H9 (cell line): ENCODE measurements at regions not wholly inside any gene's neighbourhood (a gene's known extent, or its start where the extent isn't known, plus 50 kb on each side); places are given as distances from the start of the nearest gene placed in this dataset.

ENCODE experiments used
- DNase-seq: peaks from one replicate; pipeline ENCODE4 v3.0.0-alpha.2; 2017
- H2AFZ ChIP-seq: one replicate; pipeline ENCODE4 v1.6.1; 2013; ENCODE audit warnings: mild to moderate bottlenecking, low read length, control low read depth, moderate library complexity
- H2AK5ac ChIP-seq: 2 replicates; pipeline ENCODE4 v1.6.1; 2013; ENCODE audit warnings: low read length, control low read depth, mixed read lengths; ENCODE audit not compliant: insufficient read length
- H2BK120ac ChIP-seq: one replicate; pipeline ENCODE4 v1.6.1; 2013; ENCODE audit warnings: low read depth, mild to moderate bottlenecking, low read length, control low read depth, inconsistent platforms; ENCODE audit not compliant: poor library complexity, severe bottlenecking
- H2BK12ac ChIP-seq: 2 replicates; pipeline ENCODE4 v1.6.1; 2013; ENCODE audit warnings: low read length, control low read depth, mixed read lengths, low read depth; ENCODE audit not compliant: insufficient read length
- H2BK15ac ChIP-seq: 2 replicates; pipeline ENCODE4 v1.6.1; 2013; ENCODE audit warnings: low read depth, low read length, control low read depth
- H2BK20ac ChIP-seq: one replicate; pipeline ENCODE4 v1.6.1; 2013; ENCODE audit warnings: low read depth, mild to moderate bottlenecking, low read length, control low read depth, inconsistent platforms; ENCODE audit not compliant: poor library complexity, severe bottlenecking
- H2BK5ac ChIP-seq: 2 replicates; pipeline ENCODE4 v1.6.1; 2013; ENCODE audit warnings: low read length, control low read depth, mixed read lengths; ENCODE audit not compliant: insufficient read length
- H3K14ac ChIP-seq: 2 replicates; pipeline ENCODE4 v1.6.1; 2013; ENCODE audit warnings: low read length, control low read depth; ENCODE audit not compliant: insufficient read depth
- H3K18ac ChIP-seq: 2 replicates; pipeline ENCODE4 v1.6.1; 2013; ENCODE audit warnings: low read depth, mild to moderate bottlenecking, mixed read lengths, low read length, control low read depth; ENCODE audit not compliant: insufficient read length
- H3K23ac ChIP-seq: 2 replicates; pipeline ENCODE4 v1.6.1; 2013; ENCODE audit warnings: low read length, control low read depth, mixed read lengths, low read depth; ENCODE audit not compliant: insufficient read length
- H3K23me2 ChIP-seq: 2 replicates; pipeline ENCODE4 v1.6.1; 2013; ENCODE audit warnings: low read depth, mild to moderate bottlenecking, mixed read lengths, low read length, control low read depth; ENCODE audit not compliant: insufficient read length, poor library complexity, severe bottlenecking
- H3K27ac ChIP-seq: 2 replicates; pipeline ENCODE4 v1.5.1; 2013; ENCODE audit warnings: low read length, control low read depth, mixed read lengths, low read depth; ENCODE audit not compliant: insufficient read length
- H3K27me3 ChIP-seq: 2 replicates; pipeline ENCODE4 v1.6.1; 2013; ENCODE audit warnings: low read length, control low read depth, inconsistent platforms; ENCODE audit not compliant: insufficient read depth
- H3K4ac ChIP-seq: 2 replicates; pipeline ENCODE4 v1.6.1; 2013; ENCODE audit warnings: low read depth, mild to moderate bottlenecking, control low read depth, inconsistent platforms, low read length, moderate library complexity
- H3K4me1 ChIP-seq: 2 replicates; pipeline ENCODE4 v1.6.1; 2013; ENCODE audit warnings: low read length, control low read depth, inconsistent platforms; ENCODE audit not compliant: insufficient read depth
- H3K4me2 ChIP-seq: 2 replicates; pipeline ENCODE4 v1.6.1; 2013; ENCODE audit warnings: low read length, control low read depth, mixed read lengths; ENCODE audit not compliant: insufficient read length, insufficient read depth
- H3K56ac ChIP-seq: 2 replicates; pipeline ENCODE4 v1.6.1; 2013; ENCODE audit warnings: low read depth, mild to moderate bottlenecking, mixed read lengths, low read length, control low read depth; ENCODE audit not compliant: insufficient read length
- H3K79me1 ChIP-seq: 2 replicates; pipeline ENCODE4 v1.6.1; 2013; ENCODE audit warnings: low read depth, mild to moderate bottlenecking, moderate library complexity, low read length, control low read depth, inconsistent platforms; ENCODE audit not compliant: insufficient read depth, poor library complexity, severe bottlenecking
- H3K79me2 ChIP-seq: 2 replicates; pipeline ENCODE4 v1.6.1; 2013; ENCODE audit warnings: low read length, control low read depth, inconsistent platforms; ENCODE audit not compliant: insufficient read depth
- H3K9ac ChIP-seq: 2 replicates; pipeline ENCODE4 v1.6.1; 2013; ENCODE audit warnings: low read length, control low read depth, mixed read lengths; ENCODE audit not compliant: insufficient read length; ENCODE audit errors: extremely low read depth
- H3K9me3 ChIP-seq: one replicate; pipeline ENCODE4 v1.6.1; 2013; ENCODE audit warnings: low read depth, low read length, inconsistent platforms; ENCODE audit not compliant: control insufficient read depth
- H3T11ph ChIP-seq: one replicate; pipeline ENCODE4 v1.6.1; 2013; ENCODE audit warnings: mild to moderate bottlenecking, low read length, control low read depth, inconsistent platforms
- H4K20me1 ChIP-seq: one replicate; pipeline ENCODE4 v1.6.1; 2013; ENCODE audit not compliant: control insufficient read depth, insufficient read length, insufficient read depth
- H4K5ac ChIP-seq: 2 replicates; pipeline ENCODE4 v1.6.1; 2013; ENCODE audit warnings: low read depth, mild to moderate bottlenecking, mixed read lengths, low read length, control low read depth; ENCODE audit not compliant: insufficient read length
- H4K8ac ChIP-seq: replicated peaks from 2 replicates; pipeline ENCODE4 v1.6.1; 2013; ENCODE audit warnings: low read length, control low read depth, mixed read lengths, low read depth; ENCODE audit not compliant: insufficient read length
- H4K91ac ChIP-seq: 2 replicates; pipeline ENCODE4 v1.6.1; 2013; ENCODE audit warnings: low read depth, mild to moderate bottlenecking, moderate library complexity, mixed read lengths, low read length, control low read depth; ENCODE audit not compliant: insufficient read length
- H3K27ac Mint-ChIP-seq, 3 experiments: 2 replicates in 2 of 3; 3 replicates in 1 of 3; pipeline ENCODE4 v1.8.0; 2020 to 2021; ENCODE audit warnings: mixed read lengths in 3 of 3, mild to moderate bottlenecking in 1 of 3, moderate library complexity in 1 of 3
- H3K27me3 Mint-ChIP-seq: 2 replicates; pipeline ENCODE4 v1.8.0; 2021; ENCODE audit warnings: low read depth, mild to moderate bottlenecking, moderate library complexity, mixed read lengths
- H3K36me3 Mint-ChIP-seq, 3 experiments: 2 replicates in 2 of 3; 3 replicates in 1 of 3; pipeline ENCODE4 v1.8.0; 2020 to 2021; ENCODE audit warnings: low read depth in 3 of 3, mixed read lengths in 3 of 3; ENCODE audit not compliant: insufficient read depth in 1 of 3
- H3K4me1 Mint-ChIP-seq, 2 experiments: 2 replicates each; pipeline ENCODE4 v1.8.0; 2020; ENCODE audit warnings: mixed read lengths in 2 of 2
- H3K4me3 Mint-ChIP-seq, 2 experiments: 2 replicates in 1 of 2; 3 replicates in 1 of 2; pipeline ENCODE4 v1.8.0; 2020 to 2021; ENCODE audit warnings: mild to moderate bottlenecking in 2 of 2, mixed read lengths in 2 of 2, moderate library complexity in 1 of 2
- H3K9me3 Mint-ChIP-seq, 2 experiments: 2 replicates in 1 of 2; 3 replicates in 1 of 2; pipeline ENCODE4 v1.8.0; 2020; ENCODE audit warnings: mild to moderate bottlenecking in 2 of 2, mixed read lengths in 2 of 2, moderate library complexity in 1 of 2
- CTCF ChIP-seq: fragments of 200-600 bp; sonication (generic); conservative IDR thresholded peaks from 3 replicates; pipeline ENCODE4 v1.8.0; 2021; ENCODE audit warnings: antibody characterized with exemption, mild to moderate bottlenecking
- WGBS: extraction: QIAGEN DNeasy Blood & Tissue Kit; methylation state at CpG from one replicate; pipeline ENCODE4 v1.1.7; 2013; ENCODE audit warnings: missing lambda C conversion rate, low lambda C conversion rate, mixed read lengths; ENCODE audit not compliant: insufficient read length; ENCODE audit errors: extremely low coverage; 5-methylcytosine and 5-hydroxymethylcytosine counted together

- Histone ChIP-seq H2AFZ (no peak overlapping the region), H4K91ac (no peak overlapping the region), H3K79me2 (no peaks in the 10 kb centered on the region), H3T11ph (no peak overlapping the region), H3K4ac (no peak overlapping the region), H2BK5ac (no peak overlapping the region), H3K56ac (no peak overlapping the region), H3K79me1 (no peaks in the 10 kb centered on the region), H3K4me2 (no peak overlapping the region), H2BK12ac (no peak overlapping the region), H3K27ac (no peak overlapping the region), H3K18ac (no peak overlapping the region), H3K23ac (no peak overlapping the region), H2BK15ac (no peak overlapping the region), H3K23me2 (no peaks in the 10 kb centered on the region), H2BK120ac (no peak overlapping the region), H3K4me1 (no peaks in the 10 kb centered on the region; the same call in 1 of the 2 replicates), H3K9me3 (no peaks in the 10 kb centered on the region), H4K8ac (no peak overlapping the region), H2BK20ac (no peak overlapping the region), H3K27me3 (no peaks in the 10 kb centered on the region), H3K9ac (no peak overlapping the region), H2AK5ac (no peak overlapping the region), H4K5ac (no peak overlapping the region), H3K14ac (no peak overlapping the region), H4K20me1 (no peaks in the 10 kb centered on the region)
- Mint-ChIP-seq H3K4me3 (no peak overlapping the region), H3K27ac (0 out of 7 replicates have a peak overlapping the region, but pooled peaks of 1 of the 3 experiments have one; percentile 1), H3K9me3 (no peaks in the 10 kb centered on the region), H3K4me1 (peaks cover 7 to 27% of the 10 kb centered on the region in 2 experiments), H3K36me3 (no peaks in the 10 kb centered on the region), H3K27me3 (no peaks in the 10 kb centered on the region)
- WGBS = no CpG with 5 or more reads among the region's 4 CpGs
- TF ChIP-seq CTCF = no peak
- no peak for DNase-seq
Observed at GRCh38 chr6:139547122-139547776, 172.8 kb upstream of the CITED2 start.
